ENCODE measurements at regions not wholly inside any gene's neighbourhood (a gene's known extent, or its start where the extent isn't known, plus 50 kb on each side); places are given as distances from the start of the nearest gene placed in this dataset.
A peak's percentile ranks its signal among the peaks of the same experiment; 100 is the strongest.
"Not testable (repeated sequence)": the region's sequence is repeated elsewhere in the genome, so short reads cannot be mapped to it uniquely, and the experiment has no call there.

GRCh38 chr10:3665316-3665908 is 119.6 kb downstream of the KLF6 start:
- DNase-seq (ENCODE audit: low read depth, low spot score): no peak
- no peak overlapping the region for H3K27ac ChIP-seq

DNA sequence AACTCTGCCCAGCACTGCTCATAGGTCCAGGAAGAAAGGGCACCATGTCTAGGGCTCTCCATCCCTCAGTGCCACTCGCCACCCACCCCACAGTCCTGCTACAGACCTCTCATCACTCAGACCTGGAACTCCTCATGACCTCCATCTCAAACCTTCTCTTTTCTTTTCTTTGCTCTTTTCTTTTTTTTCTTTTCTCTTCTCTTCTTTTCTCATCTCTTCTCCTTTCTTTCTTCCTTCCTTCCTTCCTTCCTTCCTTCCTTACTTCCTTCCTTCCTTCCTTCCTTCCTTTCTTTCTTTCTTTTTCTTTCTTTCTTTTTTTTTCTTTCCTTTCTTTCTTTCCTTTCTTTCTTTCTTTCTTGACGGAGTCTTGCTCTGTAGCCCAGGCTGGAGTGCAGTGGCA is 122.2 kb downstream of the KLF6 start:
- DNase-seq (ENCODE audit: low read depth, low spot score): no peak

DNA sequence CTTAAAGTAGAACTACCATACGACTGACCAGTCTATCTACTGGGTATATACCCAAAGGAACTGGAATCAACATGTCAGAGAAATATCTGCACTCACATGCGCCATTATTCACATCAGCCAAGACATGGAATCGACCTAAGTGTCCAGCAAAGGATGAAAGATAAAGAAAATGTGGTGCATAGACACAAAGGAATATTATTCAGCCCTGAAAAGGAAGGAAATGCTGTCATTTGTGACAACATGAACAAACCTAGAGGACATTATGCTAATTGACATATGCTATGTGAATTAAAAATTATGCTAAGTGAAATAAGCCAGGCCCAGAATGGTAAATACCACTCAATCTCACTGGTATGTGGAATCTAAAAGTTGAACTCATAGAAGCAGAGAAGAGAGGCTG is 123.7 kb downstream of the KLF6 start:
- no peak for DNase-seq (ENCODE audit: low read depth, low spot score)
- H3K27ac ChIP-seq: no peak overlapping the region

More for the DNA sequence above, 122.2 kb downstream of the KLF6 start:
- H3K27ac ChIP-seq: no peak overlapping the region

DNA sequence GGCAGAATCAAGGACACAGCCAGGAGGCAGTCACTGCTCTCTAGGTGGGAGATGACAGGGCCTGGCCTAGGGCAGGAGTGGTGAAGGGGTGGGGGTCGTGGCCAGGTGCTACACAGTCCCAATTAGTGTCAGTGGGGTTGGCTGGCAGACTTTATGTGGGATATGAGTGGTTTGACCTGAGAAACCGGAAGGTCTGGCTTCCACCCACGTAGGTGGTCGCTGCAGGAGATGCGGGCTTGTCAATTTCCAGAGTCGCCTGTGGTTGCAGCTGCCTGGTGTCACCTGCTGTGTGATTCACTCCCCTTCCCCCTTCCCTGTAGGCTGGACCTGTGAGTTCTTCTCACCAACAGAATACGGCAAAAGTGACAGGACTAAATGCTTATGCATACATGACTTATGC is 124.3 kb downstream of the KLF6 start:
- no peak overlapping the region for H3K27ac ChIP-seq
- no peak for DNase-seq (ENCODE audit: low read depth, low spot score)

GRCh38 chr10:3659203-3659917 is 125.6 kb downstream of the KLF6 start:
- no peak overlapping the region for H3K27ac ChIP-seq
- DNase-seq (ENCODE audit: low read depth, low spot score): no peak

DNA sequence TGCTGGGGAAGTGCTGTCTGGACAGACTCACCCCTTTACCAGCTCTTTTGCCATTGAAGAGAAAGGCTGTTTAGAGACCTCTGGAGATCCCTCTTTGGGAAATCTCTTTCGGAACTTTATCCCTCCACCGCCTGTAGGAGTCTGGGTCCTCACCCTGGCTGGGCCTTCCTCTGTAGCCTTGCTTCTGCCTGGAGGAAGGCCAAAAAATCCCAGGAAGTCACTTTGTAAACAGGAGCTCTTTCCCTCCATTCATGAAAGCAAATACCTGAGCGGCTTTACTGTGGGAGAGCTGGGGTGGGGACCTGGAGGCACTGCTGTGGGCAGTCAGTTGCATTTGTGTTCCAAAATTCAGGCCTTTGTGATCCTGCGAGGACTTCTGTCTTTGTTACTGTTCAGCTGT is 126.2 kb downstream of the KLF6 start:
- no peak overlapping the region for H3K27ac ChIP-seq

DNA sequence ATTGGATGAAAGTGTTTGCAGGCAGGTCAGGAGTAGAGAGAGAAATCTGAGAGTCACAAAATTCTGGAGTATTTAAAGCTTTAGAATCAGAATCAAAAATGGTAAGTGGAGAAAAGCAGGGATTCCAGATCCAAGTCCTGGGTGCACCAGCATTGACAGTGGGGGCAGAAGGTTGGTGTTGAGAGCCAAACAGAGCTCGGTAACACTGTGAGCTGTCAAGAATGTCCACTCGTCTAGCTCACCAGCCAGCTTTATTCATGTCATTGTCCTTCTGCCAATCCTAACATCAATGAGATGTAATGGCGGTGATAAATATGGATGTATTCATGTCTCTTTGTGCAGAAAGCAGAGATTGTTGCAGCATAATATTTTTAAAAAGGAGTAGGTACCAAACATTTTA is 128.8 kb downstream of the KLF6 start:
- no peak for DNase-seq (ENCODE audit: low read depth, low spot score)
- H3K27ac ChIP-seq: no peak overlapping the region

More for the DNA sequence above, 126.2 kb downstream of the KLF6 start:
- no peak for DNase-seq (ENCODE audit: low read depth, low spot score)

DNA sequence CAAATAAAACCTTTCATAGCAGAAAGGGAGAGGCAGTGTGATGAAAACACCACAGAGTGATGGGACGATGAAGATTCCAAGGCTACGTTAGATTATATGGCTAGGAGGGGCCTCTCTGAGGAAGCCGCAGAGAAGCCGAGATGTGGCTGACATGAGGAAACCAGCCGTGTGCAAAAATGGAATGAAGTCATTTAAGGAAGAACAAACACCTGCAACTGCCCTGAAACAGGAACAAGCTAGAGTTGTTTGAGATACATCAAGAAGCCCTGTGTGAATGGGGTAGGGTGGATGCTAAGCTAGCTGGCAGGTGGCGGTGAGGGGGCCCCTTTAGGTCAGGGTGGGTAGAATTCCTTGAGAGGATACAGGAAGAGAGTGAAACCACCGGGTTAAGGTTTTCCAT is 129.5 kb downstream of the KLF6 start:
- DNase-seq (ENCODE audit: low read depth, low spot score): no peak
- H3K27ac ChIP-seq: no peak overlapping the region

- no peak for DNase-seq (ENCODE audit: low read depth, low spot score)
- H3K27ac ChIP-seq: no peak overlapping the region
Observed at GRCh38 chr10:3654980-3655379, 130.0 kb downstream of the KLF6 start.

GRCh38 chr10:3654496-3654895 is 130.5 kb downstream of the KLF6 start:
- H3K27ac ChIP-seq: no peak overlapping the region
- DNase-seq (ENCODE audit: low read depth, low spot score): no peak

- not testable (repeated sequence) for H3K27ac ChIP-seq; DNase-seq (ENCODE audit: low read depth, low spot score)
Observed at GRCh38 chr10:3653303-3653702, 131.7 kb downstream of the KLF6 start.

DNA sequence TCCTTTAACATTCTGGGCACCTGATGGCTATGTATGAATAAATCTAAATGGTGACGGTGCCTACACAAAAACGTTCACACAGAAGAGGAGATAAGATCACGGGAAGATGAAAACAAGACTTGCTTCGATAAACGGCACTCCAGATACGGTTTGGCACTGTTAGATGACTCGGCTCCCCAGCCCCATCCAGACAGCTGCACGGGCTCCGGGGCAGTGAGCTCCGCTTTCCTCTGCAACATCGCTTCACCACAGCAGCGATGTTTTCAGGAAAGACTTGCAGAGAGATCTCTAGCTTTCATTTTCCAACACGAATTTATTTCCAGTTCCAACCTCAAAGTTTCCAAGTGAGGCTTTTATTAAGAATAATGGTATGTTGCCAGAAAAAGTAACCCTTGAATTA is 132.1 kb downstream of the KLF6 start:
- no peak overlapping the region for H3K27ac ChIP-seq
- no peak for DNase-seq (ENCODE audit: low read depth, low spot score)

DNA sequence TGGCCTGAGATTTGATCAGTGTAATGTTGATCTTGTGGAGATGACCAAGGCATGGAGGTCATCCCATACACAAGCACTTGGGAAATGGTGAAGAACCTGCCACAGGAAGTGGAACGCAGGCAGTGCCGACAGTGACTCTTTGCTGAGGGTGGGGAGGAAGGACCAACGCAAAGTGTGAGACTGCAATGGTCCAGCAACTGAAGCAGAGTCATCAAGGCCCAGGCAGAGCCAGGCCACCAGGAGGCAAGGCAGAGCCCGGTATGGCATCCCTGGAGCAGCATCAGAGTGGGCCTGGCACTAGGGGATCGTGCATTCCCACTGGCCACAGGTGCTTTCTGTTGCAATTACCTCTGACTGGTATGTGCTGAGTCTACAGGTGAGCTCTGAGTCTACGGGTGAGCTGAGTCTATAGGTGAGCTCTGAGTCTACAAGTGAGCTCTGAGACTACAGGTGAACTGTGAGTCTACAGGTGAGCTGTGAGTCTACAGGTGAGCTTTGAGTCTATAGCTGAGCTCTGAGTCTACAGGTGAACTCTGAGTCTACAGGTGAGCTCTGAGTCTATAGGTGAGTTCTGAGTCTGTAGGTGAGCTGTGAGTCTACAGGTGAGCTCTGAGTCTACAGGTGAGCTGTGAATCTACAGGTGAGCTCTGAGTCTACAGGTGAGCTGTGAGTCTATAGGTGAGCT is 132.9 kb downstream of the KLF6 start:
- no peak overlapping the region for H3K27ac ChIP-seq
- no peak for DNase-seq (ENCODE audit: low read depth, low spot score)

DNA sequence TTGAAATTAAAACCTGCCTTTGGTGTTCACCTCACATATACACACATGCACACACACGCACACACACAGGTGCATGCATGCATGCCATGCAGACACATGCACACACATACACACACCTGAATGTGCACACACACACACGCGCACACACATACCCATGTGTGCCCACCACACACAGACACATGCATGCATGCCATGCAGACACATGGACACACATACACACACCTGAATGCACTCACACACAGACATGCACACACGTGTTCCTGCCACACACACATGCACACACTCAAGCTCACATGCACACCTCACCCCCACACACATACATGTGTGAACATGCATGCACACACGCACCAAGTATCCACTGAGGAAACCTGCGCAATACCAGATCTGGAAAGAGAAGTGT is 136.4 kb downstream of the KLF6 start:
- no peak for DNase-seq (ENCODE audit: low read depth, low spot score)
- no peak overlapping the region for H3K27ac ChIP-seq

GRCh38 chr10:3648170-3648569 is 136.8 kb downstream of the KLF6 start:
- no peak for DNase-seq (ENCODE audit: low read depth, low spot score)
- no peak overlapping the region for H3K27ac ChIP-seq

GRCh38 chr10:3647074-3647473 is 137.9 kb downstream of the KLF6 start:
- H3K27ac ChIP-seq: no peak overlapping the region
- DNase-seq (ENCODE audit: low read depth, low spot score): no peak

GRCh38 chr10:3645406-3645805 is 139.6 kb downstream of the KLF6 start:
- no peak for DNase-seq (ENCODE audit: low read depth, low spot score)
- no peak overlapping the region for H3K27ac ChIP-seq

DNA sequence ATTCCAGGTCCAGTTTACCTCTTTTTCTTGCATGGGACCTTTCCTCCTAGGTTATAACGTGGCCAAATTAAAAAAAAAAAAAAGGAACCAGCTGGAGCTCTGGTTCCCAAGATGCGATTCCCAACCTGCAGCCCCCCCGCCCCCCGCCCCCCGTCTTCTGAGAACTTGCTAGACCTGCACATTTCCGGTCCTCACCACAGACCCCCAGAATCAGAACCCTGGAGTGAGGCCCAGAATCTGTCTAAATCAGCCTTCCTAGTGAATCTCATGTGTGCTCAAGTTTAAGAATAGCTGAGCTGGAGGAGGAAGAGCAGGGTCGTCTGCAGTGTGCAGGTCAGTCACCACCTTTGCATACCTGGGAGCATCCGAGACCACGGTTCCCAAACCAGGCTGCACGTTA is 144.2 kb downstream of the KLF6 start:
- DNase-seq (ENCODE audit: low read depth, low spot score): no peak

GRCh38 chr10:3639546-3639945 is 145.5 kb downstream of the KLF6 start:
- H3K27ac ChIP-seq: no peak overlapping the region
- DNase-seq (ENCODE audit: low read depth, low spot score): no peak

More for the DNA sequence above, 144.2 kb downstream of the KLF6 start:
- no peak overlapping the region for H3K27ac ChIP-seq

DNA sequence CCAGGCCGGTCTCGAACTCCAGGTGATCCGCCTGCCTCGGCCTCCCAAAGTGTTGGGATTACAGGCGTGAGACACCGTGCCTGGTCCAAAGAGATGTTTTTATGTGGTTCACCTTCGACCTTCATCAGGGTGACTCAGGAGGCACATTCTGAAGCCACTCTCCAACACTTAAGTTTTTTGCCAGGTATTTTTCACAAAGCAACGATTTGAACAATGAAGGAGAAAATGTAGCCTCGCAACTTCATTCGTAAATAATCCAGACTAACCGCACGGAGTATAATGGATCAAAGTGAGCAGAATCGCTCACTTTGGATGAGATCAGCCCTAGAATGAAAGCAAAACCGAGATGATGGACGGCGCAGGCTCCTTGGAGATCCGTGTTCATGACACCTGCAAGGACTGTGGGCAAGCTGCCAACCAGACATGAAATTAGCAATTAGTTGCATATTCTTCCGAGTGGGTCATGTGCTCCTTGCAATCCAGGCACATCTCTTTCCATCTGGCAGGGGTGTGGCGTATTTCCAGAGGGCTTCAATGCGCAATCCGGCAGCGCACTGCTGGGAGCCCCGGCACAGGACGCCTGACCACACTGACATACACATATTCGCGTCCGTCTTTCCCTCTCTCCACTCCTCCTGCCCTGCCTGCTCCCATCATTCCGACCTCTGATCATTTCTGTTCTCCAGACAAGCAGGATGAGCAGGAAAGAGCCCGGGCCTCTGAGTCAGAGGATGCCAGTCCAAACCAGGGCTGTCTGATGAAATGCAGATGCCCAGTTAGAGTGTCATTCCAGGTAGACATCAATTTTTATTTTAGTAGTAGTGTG is 148.4 kb downstream of the KLF6 start:
- DNase-seq (ENCODE audit: low read depth, low spot score): no peak
- peak overlapping the region; percentile 66 for H3K27ac ChIP-seq

DNA sequence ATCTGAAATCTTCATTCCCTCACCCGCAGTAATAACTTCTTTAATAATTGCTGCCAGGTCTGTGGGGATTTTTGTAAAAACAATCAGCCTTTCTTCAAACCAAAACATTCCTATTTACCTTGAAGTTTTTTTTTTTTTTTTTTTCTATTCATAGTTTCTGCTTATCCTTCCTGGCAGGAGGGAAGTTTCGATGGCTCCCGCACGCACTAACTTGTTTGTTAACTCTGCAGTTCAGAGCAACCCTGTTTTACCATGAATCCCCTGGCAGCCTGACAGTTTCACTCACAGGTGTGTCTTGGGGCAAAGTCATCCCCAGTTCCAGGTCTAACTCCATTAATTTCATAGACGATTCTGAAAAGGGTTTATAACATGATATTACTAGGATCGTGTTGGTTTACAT is 149.3 kb downstream of the KLF6 start:
- H3K27ac ChIP-seq: peak overlapping the region; percentile 66
- DNase-seq (ENCODE audit: low read depth, low spot score): peak; percentile 99

Measured in epithelial cell of prostate (primary cell).